ENCODE measurements at regions not wholly inside any gene's neighbourhood (a gene's known extent, or its start where the extent isn't known, plus 50 kb on each side); places are given as distances from the start of the nearest gene placed in this dataset.
"Not testable (repeated sequence)": the region's sequence is repeated elsewhere in the genome, so short reads cannot be mapped to it uniquely, and the experiment has no call there.

- not testable (repeated sequence) for H3K27ac Mint-ChIP-seq; H3K23ac ChIP-seq (ENCODE audit: insufficient read length, low read depth, low read length); H4K20me1 ChIP-seq (ENCODE audit: control insufficient read depth, insufficient read depth, insufficient read length); H4K5ac ChIP-seq (ENCODE audit: insufficient read length, low read depth, low read length); H3K9me3 ChIP-seq (ENCODE audit: control insufficient read depth, low read depth, low read length); H3K4me2 ChIP-seq (ENCODE audit: insufficient read depth, insufficient read length, low read length); H2BK120ac ChIP-seq (ENCODE audit: low read depth, low read length, poor library complexity, severe bottlenecking); H3T11ph ChIP-seq (ENCODE audit: low read length); H2BK12ac ChIP-seq (ENCODE audit: insufficient read length, low read depth, low read length); DNase-seq; H3K23me2 ChIP-seq (ENCODE audit: insufficient read length, low read depth, low read length, poor library complexity, severe bottlenecking); H3K79me2 ChIP-seq (ENCODE audit: insufficient read depth, low read length); H3K14ac ChIP-seq (ENCODE audit: insufficient read depth, low read length); H3K4me1 ChIP-seq (ENCODE audit: insufficient read depth, low read length); H3K4me3 Mint-ChIP-seq; H2BK15ac ChIP-seq (ENCODE audit: low read depth, low read length); H2AFZ ChIP-seq (ENCODE audit: low read length); H3K9ac ChIP-seq (ENCODE audit: extremely low read depth, insufficient read length, low read length); H3K18ac ChIP-seq (ENCODE audit: insufficient read length, low read depth, low read length); H3K4ac ChIP-seq (ENCODE audit: low read depth, low read length); H3K27me3 Mint-ChIP-seq (ENCODE audit: low read depth); H3K27me3 ChIP-seq (ENCODE audit: insufficient read depth, low read length); H3K27ac ChIP-seq (ENCODE audit: insufficient read length, low read depth, low read length); H3K36me3 Mint-ChIP-seq (ENCODE audit: insufficient read depth in 1 of 3, low read depth in 3 of 3); H4K8ac ChIP-seq (replicated peaks; ENCODE audit: insufficient read length, low read depth, low read length); H2BK20ac ChIP-seq (ENCODE audit: low read depth, low read length, poor library complexity, severe bottlenecking); H4K91ac ChIP-seq (ENCODE audit: insufficient read length, low read depth, low read length); H3K56ac ChIP-seq (ENCODE audit: insufficient read length, low read depth, low read length); H3K9me3 Mint-ChIP-seq; H3K4me1 Mint-ChIP-seq; H2AK5ac ChIP-seq (ENCODE audit: insufficient read length, low read length); H2BK5ac ChIP-seq (ENCODE audit: insufficient read length, low read length); H3K79me1 ChIP-seq (ENCODE audit: insufficient read depth, low read depth, low read length, poor library complexity, severe bottlenecking)
- no CpG with 5 or more reads among the region's 2 CpGs for WGBS (ENCODE audit: extremely low coverage, insufficient read length, low lambda C conversion rate)
These were observed 1549.3 kb upstream of the USP9Y start for GRCh38 chrY:11151724-11152123.

- H3K79me2 ChIP-seq (ENCODE audit: insufficient read depth, low read length); H4K91ac ChIP-seq (ENCODE audit: insufficient read length, low read depth, low read length); H2BK20ac ChIP-seq (ENCODE audit: low read depth, low read length, poor library complexity, severe bottlenecking); H3K9me3 ChIP-seq (ENCODE audit: control insufficient read depth, low read depth, low read length); H2BK12ac ChIP-seq (ENCODE audit: insufficient read length, low read depth, low read length); H3K18ac ChIP-seq (ENCODE audit: insufficient read length, low read depth, low read length); H3T11ph ChIP-seq (ENCODE audit: low read length); H3K4me2 ChIP-seq (ENCODE audit: insufficient read depth, insufficient read length, low read length); H3K36me3 Mint-ChIP-seq (ENCODE audit: insufficient read depth in 1 of 3, low read depth in 3 of 3); H3K4ac ChIP-seq (ENCODE audit: low read depth, low read length); H4K20me1 ChIP-seq (ENCODE audit: control insufficient read depth, insufficient read depth, insufficient read length); H2AFZ ChIP-seq (ENCODE audit: low read length); H2BK120ac ChIP-seq (ENCODE audit: low read depth, low read length, poor library complexity, severe bottlenecking); DNase-seq; H2BK5ac ChIP-seq (ENCODE audit: insufficient read length, low read length); H3K9me3 Mint-ChIP-seq; H3K4me1 ChIP-seq (ENCODE audit: insufficient read depth, low read length); H3K23ac ChIP-seq (ENCODE audit: insufficient read length, low read depth, low read length); H3K23me2 ChIP-seq (ENCODE audit: insufficient read length, low read depth, low read length, poor library complexity, severe bottlenecking); H3K9ac ChIP-seq (ENCODE audit: extremely low read depth, insufficient read length, low read length); H4K8ac ChIP-seq (replicated peaks; ENCODE audit: insufficient read length, low read depth, low read length); H4K5ac ChIP-seq (ENCODE audit: insufficient read length, low read depth, low read length); H3K27me3 Mint-ChIP-seq (ENCODE audit: low read depth); H3K79me1 ChIP-seq (ENCODE audit: insufficient read depth, low read depth, low read length, poor library complexity, severe bottlenecking); H3K4me3 Mint-ChIP-seq; H3K14ac ChIP-seq (ENCODE audit: insufficient read depth, low read length); H3K27ac Mint-ChIP-seq; H3K4me1 Mint-ChIP-seq; H3K27me3 ChIP-seq (ENCODE audit: insufficient read depth, low read length); H3K56ac ChIP-seq (ENCODE audit: insufficient read length, low read depth, low read length); H2AK5ac ChIP-seq (ENCODE audit: insufficient read length, low read length); H2BK15ac ChIP-seq (ENCODE audit: low read depth, low read length); H3K27ac ChIP-seq (ENCODE audit: insufficient read length, low read depth, low read length): not testable (repeated sequence)
- no CpG with 5 or more reads among the region's 21 CpGs for WGBS (ENCODE audit: extremely low coverage, insufficient read length, low lambda C conversion rate)
These were observed 1544.9 kb upstream of the USP9Y start for GRCh38 chrY:11156100-11156499.

All from H9 (cell line).